ENCODE measurements at regions not wholly inside any gene's neighbourhood (a gene's known extent, or its start where the extent isn't known, plus 50 kb on each side); places are given as distances from the start of the nearest gene placed in this dataset.

- no peak overlapping the region for H3K27ac ChIP-seq (ENCODE audit: low read depth, low read length, severe bottlenecking)
- no peaks in the 10 kb centered on the region for H3K36me3 ChIP-seq (ENCODE audit: control insufficient read depth, insufficient read depth, low read length)
- 92 to 100% methylated on average over 4 to 6 of the region's 7 CpGs for WGBS, 2 experiments (ENCODE audit: insufficient coverage in 2 of 2)
- H3K9me3 ChIP-seq (ENCODE audit: control insufficient read depth, low read length), result peaks cover 12% of the 10 kb centered on the region
- peaks cover 12% of the 10 kb centered on the region for H3K4me1 ChIP-seq (ENCODE audit: control insufficient read depth, insufficient read depth, low read length, poor library complexity, severe bottlenecking)
- H3K4me3 ChIP-seq (ENCODE audit: extremely low read depth, insufficient read depth, low read length, poor library complexity, severe bottlenecking), result no peak overlapping the region
Measured at GRCh38 chr12:42767326-42767954, 177.9 kb upstream of the PRICKLE1 start.

- Histone ChIP-seq H3K27ac (ENCODE audit: low read depth, low read length, severe bottlenecking) (no peak overlapping the region), H3K4me1 (ENCODE audit: control insufficient read depth, insufficient read depth, low read length, poor library complexity, severe bottlenecking) (peaks cover 12% of the 10 kb centered on the region), H3K9me3 (ENCODE audit: control insufficient read depth, low read length) (peaks cover 5% of the 10 kb centered on the region), H3K36me3 (ENCODE audit: control insufficient read depth, insufficient read depth, low read length) (no peaks in the 10 kb centered on the region), H3K4me3 (ENCODE audit: extremely low read depth, insufficient read depth, low read length, poor library complexity, severe bottlenecking) (no peak overlapping the region)
- WGBS, 2 experiments (ENCODE audit: insufficient coverage in 2 of 2), result 75 to 87% methylated on average over 2 to 3 of the region's 4 CpGs
Measured at GRCh38 chr12:42766754-42767153, 177.2 kb upstream of the PRICKLE1 start.

- Histone ChIP-seq H3K4me1 (ENCODE audit: control insufficient read depth, insufficient read depth, low read length, poor library complexity, severe bottlenecking) (peaks cover 16% of the 10 kb centered on the region), H3K9me3 (ENCODE audit: control insufficient read depth, low read length) (no peaks in the 10 kb centered on the region), H3K27ac (ENCODE audit: low read depth, low read length, severe bottlenecking) (no peak overlapping the region), H3K4me3 (ENCODE audit: extremely low read depth, insufficient read depth, low read length, poor library complexity, severe bottlenecking) (no peak overlapping the region), H3K36me3 (ENCODE audit: control insufficient read depth, insufficient read depth, low read length) (no peaks in the 10 kb centered on the region)
- 100% methylated on average over 1 of the region's 3 CpGs; no CpG with 5 or more reads in 1 of the 2 experiments for WGBS, 2 experiments (ENCODE audit: insufficient coverage in 2 of 2)
Measured at GRCh38 chr12:42766026-42766425, 176.5 kb upstream of the PRICKLE1 start.

GRCh38 chr12:42763682-42764081 lies 174.1 kb upstream of the PRICKLE1 start:
- H3K36me3 ChIP-seq (ENCODE audit: control insufficient read depth, insufficient read depth, low read length), result no peaks in the 10 kb centered on the region
- no peak overlapping the region for H3K27ac ChIP-seq (ENCODE audit: low read depth, low read length, severe bottlenecking)
- 88 to 97% methylated on average over 3 of the region's 4 CpGs for WGBS, 2 experiments (ENCODE audit: insufficient coverage in 2 of 2)

GRCh38 chr12:42762395-42762925 lies 172.9 kb upstream of the PRICKLE1 start:
- Histone ChIP-seq H3K36me3 (ENCODE audit: control insufficient read depth, insufficient read depth, low read length) (no peaks in the 10 kb centered on the region), H3K27ac (ENCODE audit: low read depth, low read length, severe bottlenecking) (no peak overlapping the region), H3K4me1 (ENCODE audit: control insufficient read depth, insufficient read depth, low read length, poor library complexity, severe bottlenecking) (peaks cover 11% of the 10 kb centered on the region), H3K9me3 (ENCODE audit: control insufficient read depth, low read length) (no peaks in the 10 kb centered on the region), H3K4me3 (ENCODE audit: extremely low read depth, insufficient read depth, low read length, poor library complexity, severe bottlenecking) (no peak overlapping the region)
- 73 to 75% methylated on average over 1 of the region's 1 CpG for WGBS, 2 experiments (ENCODE audit: insufficient coverage in 2 of 2)

More at GRCh38 chr12:42763682-42764081, 174.1 kb upstream of the PRICKLE1 start:
- no peaks in the 10 kb centered on the region for H3K9me3 ChIP-seq (ENCODE audit: control insufficient read depth, low read length)
- H3K4me1 ChIP-seq (ENCODE audit: control insufficient read depth, insufficient read depth, low read length, poor library complexity, severe bottlenecking), result peaks cover 7% of the 10 kb centered on the region
- H3K4me3 ChIP-seq (ENCODE audit: extremely low read depth, insufficient read depth, low read length, poor library complexity, severe bottlenecking), result no peak overlapping the region

GRCh38 chr12:42761601-42762350 lies 172.2 kb upstream of the PRICKLE1 start:
- no peak overlapping the region for H3K4me3 ChIP-seq (ENCODE audit: extremely low read depth, insufficient read depth, low read length, poor library complexity, severe bottlenecking)
- H3K27ac ChIP-seq (ENCODE audit: low read depth, low read length, severe bottlenecking), result no peak overlapping the region
- no peaks in the 10 kb centered on the region for H3K36me3 ChIP-seq (ENCODE audit: control insufficient read depth, insufficient read depth, low read length)
- peaks cover 18% of the 10 kb centered on the region for H3K4me1 ChIP-seq (ENCODE audit: control insufficient read depth, insufficient read depth, low read length, poor library complexity, severe bottlenecking)
- H3K9me3 ChIP-seq (ENCODE audit: control insufficient read depth, low read length), result no peaks in the 10 kb centered on the region
- 83% methylated on average over 1 of the region's 4 CpGs; no CpG with 5 or more reads in 1 of the 2 experiments for WGBS, 2 experiments (ENCODE audit: insufficient coverage in 2 of 2)

- Histone ChIP-seq H3K4me3 (ENCODE audit: extremely low read depth, insufficient read depth, low read length, poor library complexity, severe bottlenecking) (no peak overlapping the region), H3K27ac (ENCODE audit: low read depth, low read length, severe bottlenecking) (no peak overlapping the region), H3K4me1 (ENCODE audit: control insufficient read depth, insufficient read depth, low read length, poor library complexity, severe bottlenecking) (peaks cover 18% of the 10 kb centered on the region), H3K36me3 (ENCODE audit: control insufficient read depth, insufficient read depth, low read length) (no peaks in the 10 kb centered on the region), H3K9me3 (ENCODE audit: control insufficient read depth, low read length) (no peaks in the 10 kb centered on the region)
- no CpG with 5 or more reads among the region's 1 CpG for WGBS, 2 experiments (ENCODE audit: insufficient coverage in 2 of 2)
Measured at GRCh38 chr12:42761086-42761485, 171.5 kb upstream of the PRICKLE1 start.

GRCh38 chr12:42760550-42760949 lies 171.0 kb upstream of the PRICKLE1 start:
- H3K36me3 ChIP-seq (ENCODE audit: control insufficient read depth, insufficient read depth, low read length), result no peaks in the 10 kb centered on the region
- no peak overlapping the region for H3K27ac ChIP-seq (ENCODE audit: low read depth, low read length, severe bottlenecking)
- H3K4me3 ChIP-seq (ENCODE audit: extremely low read depth, insufficient read depth, low read length, poor library complexity, severe bottlenecking), result no peak overlapping the region
- H3K4me1 ChIP-seq (ENCODE audit: control insufficient read depth, insufficient read depth, low read length, poor library complexity, severe bottlenecking), result peaks cover 18% of the 10 kb centered on the region
- H3K9me3 ChIP-seq (ENCODE audit: control insufficient read depth, low read length), result no peaks in the 10 kb centered on the region

- H3K27ac ChIP-seq (ENCODE audit: low read depth, low read length, severe bottlenecking), result no peak overlapping the region
- peaks cover 18% of the 10 kb centered on the region for H3K4me1 ChIP-seq (ENCODE audit: control insufficient read depth, insufficient read depth, low read length, poor library complexity, severe bottlenecking)
- no peaks in the 10 kb centered on the region for H3K36me3 ChIP-seq (ENCODE audit: control insufficient read depth, insufficient read depth, low read length)
- H3K4me3 ChIP-seq (ENCODE audit: extremely low read depth, insufficient read depth, low read length, poor library complexity, severe bottlenecking), result no peak overlapping the region
- WGBS, 2 experiments (ENCODE audit: insufficient coverage in 2 of 2), result 85 to 100% methylated on average over 3 of the region's 6 CpGs
- no peaks in the 10 kb centered on the region for H3K9me3 ChIP-seq (ENCODE audit: control insufficient read depth, low read length)
Measured at GRCh38 chr12:42759622-42760273, 170.2 kb upstream of the PRICKLE1 start.

GRCh38 chr12:42758806-42759205 lies 169.3 kb upstream of the PRICKLE1 start:
- no peak overlapping the region for H3K27ac ChIP-seq (ENCODE audit: low read depth, low read length, severe bottlenecking)
- WGBS, 2 experiments (ENCODE audit: insufficient coverage in 2 of 2), result 98 to 100% methylated on average over 4 of the region's 4 CpGs
- no peaks in the 10 kb centered on the region for H3K9me3 ChIP-seq (ENCODE audit: control insufficient read depth, low read length)

More at GRCh38 chr12:42758806-42759205, 169.3 kb upstream of the PRICKLE1 start:
- Histone ChIP-seq H3K36me3 (ENCODE audit: control insufficient read depth, insufficient read depth, low read length) (no peaks in the 10 kb centered on the region), H3K4me3 (ENCODE audit: extremely low read depth, insufficient read depth, low read length, poor library complexity, severe bottlenecking) (no peak overlapping the region), H3K4me1 (ENCODE audit: control insufficient read depth, insufficient read depth, low read length, poor library complexity, severe bottlenecking) (peaks cover 18% of the 10 kb centered on the region)

Measured in mesodermal cell (in vitro differentiated cells).